GM18508 (cell line): ENCODE measurements at regions not wholly inside any gene's neighbourhood (a gene's known extent, or its start where the extent isn't known, plus 50 kb on each side); places are given as distances from the start of the nearest gene placed in this dataset.
"Not testable (repeated sequence)": the region's sequence is repeated elsewhere in the genome, so short reads cannot be mapped to it uniquely, and the experiment has no call there.

Experiments
- ATAC-seq: cut with Tn5 transposase; IDR thresholded peaks from one replicate; pipeline ENCODE4 v1.9.1; 2021; ENCODE audit warnings: moderate number of reproducible peaks; ENCODE audit not compliant: insufficient read depth, unreplicated experiment

DNA sequence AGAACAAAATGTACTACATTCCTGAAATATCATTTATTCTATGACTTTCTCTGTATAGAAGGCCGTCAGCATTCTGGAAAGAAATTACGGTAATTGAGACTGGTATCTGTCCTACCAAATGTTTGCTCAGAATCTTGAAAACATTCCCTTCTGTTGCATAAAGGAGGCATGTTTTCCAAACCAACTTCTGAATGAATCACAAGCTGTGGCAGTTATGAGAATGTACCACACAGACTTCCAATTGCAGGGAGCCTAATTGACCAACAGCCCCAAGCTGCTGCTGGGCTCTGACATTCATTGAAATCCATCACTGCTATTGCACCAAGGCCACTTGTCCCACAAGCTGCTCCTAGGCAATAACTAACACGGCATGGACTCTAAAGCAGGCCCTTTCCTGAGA is 185.3 kb upstream of the CCDC196 start:
- ATAC-seq: no peak

DNA sequence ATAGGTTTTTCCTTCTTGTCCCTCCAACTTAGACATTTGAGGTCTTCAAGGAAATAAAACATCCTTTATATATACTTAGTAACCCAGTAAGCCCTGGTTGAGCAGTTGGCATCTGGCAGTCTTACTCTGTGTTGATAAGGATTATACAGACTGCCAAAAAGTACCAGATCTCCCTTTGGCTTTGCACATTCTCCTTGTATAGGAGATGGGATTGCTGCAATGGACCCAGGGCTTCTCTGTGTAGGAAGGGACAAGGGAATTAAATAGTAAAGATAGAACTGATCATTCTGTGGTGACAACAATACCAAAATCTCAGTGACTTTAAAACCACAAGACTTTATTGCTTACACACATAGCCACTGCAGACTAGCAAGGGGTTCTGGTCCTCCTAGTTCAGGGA is 180.1 kb upstream of the CCDC196 start:
- no peak for ATAC-seq

DNA sequence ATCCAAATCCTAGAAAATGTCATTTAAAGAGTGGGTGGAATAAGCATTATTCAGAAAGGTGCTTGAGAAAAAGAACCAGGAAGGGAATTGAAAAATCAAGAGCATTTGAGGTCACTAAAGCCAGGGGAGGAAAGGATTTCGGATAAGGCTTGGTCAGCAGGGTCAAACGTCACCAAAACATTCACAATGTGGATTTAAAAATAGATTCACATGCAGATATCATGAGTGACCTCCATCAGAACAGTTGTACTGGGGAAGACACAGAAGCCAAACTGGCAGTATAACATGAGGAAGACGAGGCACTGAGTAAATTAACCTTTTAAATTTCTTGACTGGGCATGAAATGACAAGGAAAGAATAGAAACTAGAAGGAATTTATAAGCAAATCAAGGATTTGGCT is 175.1 kb upstream of the CCDC196 start:
- ATAC-seq: no peak

DNA sequence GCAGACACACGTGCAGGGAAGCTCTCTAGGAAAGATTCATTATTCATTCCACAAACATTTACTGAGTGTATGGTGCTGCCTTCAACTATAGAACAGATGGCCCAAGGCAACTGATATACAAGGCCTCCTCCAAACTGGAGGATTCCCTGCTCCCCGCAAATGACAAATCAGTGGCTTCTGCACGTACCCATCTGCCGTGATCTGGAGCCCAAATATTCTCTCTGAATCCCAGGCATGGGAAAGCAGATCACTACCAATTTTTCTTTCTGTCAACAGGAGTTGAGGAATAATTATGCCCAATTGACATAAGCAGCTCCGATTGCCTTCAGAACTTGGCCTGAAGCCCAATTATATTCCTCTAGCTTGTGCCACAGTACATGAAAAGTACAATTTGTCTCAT is 174.2 kb upstream of the CCDC196 start:
- no peak for ATAC-seq

DNA sequence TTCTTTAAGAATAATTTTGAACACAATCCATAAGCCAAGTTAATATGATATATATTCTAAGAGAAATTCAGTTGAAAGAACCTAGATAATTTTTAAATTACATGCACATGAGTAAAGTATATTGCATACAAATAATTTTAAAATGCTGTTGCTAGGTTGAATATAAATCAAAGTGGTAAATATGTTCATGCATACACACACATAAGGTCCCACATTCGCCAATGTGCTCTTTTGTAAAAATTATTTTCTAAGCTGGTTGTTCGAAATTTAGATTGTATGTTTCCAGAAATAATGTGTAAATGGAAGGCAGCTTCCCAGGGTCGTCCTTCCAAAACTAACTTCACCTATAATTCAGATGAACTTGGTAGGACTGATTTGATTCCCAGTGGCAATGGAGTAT is 173.7 kb upstream of the CCDC196 start:
- no peak for ATAC-seq

DNA sequence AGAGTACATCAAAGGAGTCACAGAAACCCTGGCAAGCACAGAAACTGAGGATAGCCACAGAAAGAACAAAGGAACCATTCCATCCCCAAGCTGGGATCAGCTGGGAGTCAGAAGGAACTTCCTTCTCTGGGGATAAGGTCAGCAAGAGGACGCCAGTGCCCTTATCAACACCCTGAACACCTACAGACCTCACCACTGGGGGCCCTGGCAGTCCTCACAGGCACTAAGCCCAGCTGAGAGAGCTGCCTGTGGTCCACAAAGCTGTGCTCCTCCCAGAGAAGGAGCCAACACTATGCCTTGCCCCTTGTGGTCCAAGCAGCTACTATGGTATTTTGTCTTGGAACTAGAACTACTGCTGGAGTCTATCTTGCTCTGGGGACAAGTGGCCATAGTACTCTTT is 171.1 kb upstream of the CCDC196 start:
- ATAC-seq: no peak

DNA sequence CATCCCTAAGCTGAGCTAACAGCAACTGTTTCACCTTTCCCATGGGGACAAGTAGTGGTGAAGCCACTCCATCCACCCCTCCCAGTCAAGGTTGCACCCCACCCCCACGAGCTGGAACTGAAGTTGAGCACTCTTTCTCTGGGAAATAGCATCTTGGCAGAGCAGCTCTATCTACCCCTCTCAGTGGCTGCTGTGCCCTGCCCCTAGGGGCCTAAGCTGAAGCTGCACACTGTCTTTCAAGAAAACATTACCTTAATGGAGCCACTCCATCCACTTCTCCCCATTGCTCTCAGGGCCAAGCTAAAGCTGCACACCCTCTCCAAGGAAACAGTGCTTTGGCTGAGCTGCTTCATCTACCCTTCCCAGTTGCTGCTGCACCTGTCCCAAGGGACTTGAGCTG is 170.6 kb upstream of the CCDC196 start:
- no peak for ATAC-seq

DNA sequence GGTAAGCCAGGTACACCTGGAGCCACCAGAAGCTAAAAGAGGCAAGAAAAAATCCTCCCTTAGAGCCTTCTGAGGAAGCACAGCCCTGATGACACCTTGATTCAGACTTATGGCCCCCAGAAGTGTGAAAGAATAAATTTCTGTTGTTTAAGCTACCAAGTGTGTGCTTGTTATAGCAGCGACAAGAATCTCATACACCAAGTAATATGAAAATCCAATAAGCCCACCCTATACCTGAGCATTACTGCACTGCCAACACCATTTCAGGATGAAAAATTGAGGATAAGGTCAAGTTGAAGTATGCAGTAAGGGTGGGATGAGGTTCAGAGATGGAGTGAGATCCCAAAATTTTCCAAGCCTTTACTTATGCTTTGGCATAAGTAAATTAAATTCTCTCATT is 163.6 kb upstream of the CCDC196 start:
- no peak for ATAC-seq

DNA sequence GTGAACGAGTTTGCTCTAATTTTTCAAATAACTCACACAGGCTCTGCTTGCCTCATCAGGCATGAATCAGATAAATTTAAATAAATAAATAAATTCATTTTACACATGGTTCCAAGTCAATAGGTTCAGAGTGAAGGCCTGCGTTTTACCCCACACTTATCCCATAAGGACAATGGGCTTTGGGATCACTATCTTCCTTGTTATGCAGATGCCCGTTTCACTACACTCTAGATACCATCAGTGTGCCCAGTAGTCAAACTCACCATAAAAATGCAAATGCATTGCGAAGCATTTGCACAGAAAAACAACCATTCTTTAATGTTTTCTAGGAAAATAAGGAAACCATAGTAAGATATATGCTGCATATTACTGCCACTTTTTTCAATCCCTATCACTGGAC is 155.9 kb upstream of the CCDC196 start:
- no peak for ATAC-seq

DNA sequence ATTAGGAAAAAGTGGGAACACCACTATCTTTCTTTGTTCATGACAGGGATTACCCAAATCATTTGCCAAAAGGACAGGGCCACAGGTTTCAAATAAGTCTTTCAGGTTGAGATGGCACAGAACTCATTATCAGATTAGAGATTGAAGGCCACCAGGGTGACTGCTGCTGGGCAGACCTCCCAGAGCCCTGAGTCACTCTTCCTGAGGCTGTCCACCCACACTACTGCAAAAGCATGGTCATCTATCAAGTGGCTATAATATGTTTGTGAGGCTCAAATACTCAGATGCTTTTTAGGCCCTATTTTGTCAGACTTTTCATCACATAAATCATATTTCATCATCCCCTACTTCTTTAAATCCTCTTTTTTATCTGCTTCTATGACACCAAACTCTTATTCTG is 155.3 kb upstream of the CCDC196 start:
- no peak for ATAC-seq

DNA sequence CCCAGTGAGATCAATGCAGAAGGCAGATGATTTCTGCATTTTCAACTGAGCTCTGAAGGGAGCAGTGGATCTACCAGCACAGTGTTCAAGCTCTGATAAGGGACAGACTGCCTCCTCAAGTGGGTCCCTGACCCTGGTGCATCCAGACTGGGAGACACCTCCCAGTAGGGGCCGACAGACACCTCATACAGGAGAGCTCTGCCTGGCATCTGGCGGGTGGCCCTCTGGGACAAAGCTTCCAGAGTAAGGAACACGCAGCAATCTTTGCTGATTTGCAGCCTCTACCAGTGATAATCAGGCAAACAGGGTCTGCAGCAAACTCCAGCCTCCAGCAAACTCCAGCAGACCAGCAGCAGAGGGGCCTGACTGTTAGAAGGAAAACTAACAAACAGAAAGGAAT is 152.9 kb upstream of the CCDC196 start:
- not testable (repeated sequence) for ATAC-seq

DNA sequence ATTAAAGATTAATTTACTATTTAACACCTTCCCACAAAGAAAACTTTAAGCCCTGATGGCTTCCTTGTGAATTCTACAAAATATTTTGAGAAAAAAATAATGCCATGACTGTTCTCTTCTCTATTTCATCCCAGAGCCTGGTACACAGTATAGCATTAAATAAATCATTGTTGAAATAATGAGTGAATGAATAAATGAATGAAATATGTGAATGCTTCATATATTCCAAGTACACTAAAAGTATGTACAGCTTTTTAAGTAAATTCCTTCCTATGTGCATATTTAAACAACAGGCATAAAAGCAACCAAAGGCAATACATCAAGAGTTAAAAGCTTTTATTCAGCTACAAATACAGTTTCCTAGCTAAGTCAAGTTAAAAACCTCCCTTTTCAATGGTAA is 144.9 kb upstream of the CCDC196 start:
- no peak for ATAC-seq

DNA sequence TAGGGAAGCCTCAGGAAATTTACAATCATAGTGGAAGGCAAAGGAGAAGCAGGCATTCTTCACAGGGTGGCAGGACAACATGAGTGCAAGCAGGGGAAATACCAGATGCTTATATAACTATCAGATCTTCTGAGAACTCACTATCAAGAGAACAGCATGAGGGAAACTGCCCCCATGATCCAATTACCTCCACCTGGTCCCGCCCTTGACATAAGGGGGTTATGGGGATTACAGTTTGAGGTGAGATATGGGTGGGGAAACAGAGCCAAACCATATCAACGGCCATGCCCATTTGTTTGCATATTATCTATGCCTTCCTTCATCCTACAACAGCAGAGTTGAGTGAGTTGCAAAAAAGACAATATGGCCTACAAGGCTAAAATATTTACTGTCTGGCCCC is 140.2 kb upstream of the CCDC196 start:
- ATAC-seq: no peak

DNA sequence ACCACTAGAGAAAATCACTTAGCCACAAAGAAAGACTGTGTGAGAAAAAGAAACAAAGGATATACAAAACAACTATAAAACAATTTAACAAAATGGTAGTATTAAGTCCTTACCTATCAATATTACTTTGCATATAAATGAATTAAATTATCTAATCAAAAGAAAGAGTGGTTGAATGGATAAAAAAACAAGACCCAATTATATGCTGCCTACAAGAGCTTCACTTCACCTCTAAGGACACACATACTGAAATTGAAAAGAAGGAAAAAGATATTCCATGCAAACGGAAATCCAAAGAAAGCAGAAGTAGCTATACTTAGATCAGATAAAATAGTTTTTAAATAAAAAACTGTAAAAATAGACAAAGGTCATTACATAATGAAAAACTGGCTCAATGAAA is 134.9 kb upstream of the CCDC196 start:
- no peak for ATAC-seq

DNA sequence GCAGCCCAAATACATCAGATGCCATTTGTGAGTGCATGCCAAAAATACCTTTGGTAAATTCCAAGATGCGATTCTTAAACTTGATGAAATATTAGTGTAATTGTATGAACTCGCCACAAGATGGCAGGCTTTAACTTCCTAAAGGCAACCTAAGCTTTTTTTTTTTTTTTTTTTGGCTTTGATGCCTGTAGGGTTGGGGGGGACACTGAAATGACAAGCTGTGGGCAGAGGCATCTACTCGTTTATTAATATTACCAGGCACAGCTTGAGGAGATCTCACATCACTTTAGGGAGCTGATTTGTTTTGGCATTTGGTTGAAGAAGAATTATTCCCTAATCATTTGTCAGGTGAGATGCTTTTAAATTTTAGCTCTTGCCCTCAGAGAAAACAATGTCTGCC is 126.7 kb upstream of the CCDC196 start:
- ATAC-seq: no peak

DNA sequence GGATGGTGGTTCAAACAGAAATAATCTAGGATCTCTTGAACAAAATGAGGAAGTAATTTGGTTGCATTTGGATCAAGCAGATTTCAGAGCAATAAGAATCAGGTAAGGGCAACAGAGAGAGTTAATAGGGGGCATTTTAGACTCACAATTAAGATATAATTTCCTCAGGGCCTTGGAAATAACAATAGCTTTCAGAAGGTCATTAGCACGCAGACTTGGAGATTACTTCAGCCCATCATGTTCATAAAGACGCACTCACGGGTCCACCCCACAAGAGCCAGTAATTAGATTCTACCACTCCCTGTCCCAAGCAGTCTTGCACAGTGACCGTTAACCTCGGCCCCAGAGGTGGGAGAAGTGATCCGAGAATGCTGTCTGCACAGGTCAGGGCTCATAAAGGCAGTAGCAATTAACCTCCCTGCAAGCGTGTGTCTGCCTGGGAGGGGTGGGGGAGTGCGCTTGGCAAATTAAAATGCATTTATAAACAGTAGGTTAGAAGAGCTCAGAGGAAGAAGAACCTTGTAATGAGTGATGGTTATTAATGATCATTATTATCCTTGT is 125.7 kb upstream of the CCDC196 start:
- ATAC-seq: no peak

DNA sequence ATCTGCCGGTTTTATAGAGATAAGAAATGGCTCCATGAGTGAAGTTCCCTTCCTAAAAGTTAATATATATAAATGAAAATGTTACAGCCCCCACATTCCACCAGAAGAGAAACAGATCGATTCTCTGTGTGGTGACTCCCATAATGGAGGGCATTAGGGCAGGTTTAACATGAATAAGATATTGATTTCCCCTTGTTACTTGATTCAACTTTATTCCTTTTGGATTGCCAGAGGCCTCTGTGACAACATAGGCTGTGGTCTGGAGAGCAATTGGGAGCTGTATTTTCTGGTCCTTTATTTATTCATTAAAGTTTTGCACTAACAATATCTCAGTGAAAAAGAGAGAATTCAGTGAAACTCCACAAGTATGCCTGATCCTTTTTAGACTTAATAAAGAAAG is 125.2 kb upstream of the CCDC196 start:
- no peak for ATAC-seq

DNA sequence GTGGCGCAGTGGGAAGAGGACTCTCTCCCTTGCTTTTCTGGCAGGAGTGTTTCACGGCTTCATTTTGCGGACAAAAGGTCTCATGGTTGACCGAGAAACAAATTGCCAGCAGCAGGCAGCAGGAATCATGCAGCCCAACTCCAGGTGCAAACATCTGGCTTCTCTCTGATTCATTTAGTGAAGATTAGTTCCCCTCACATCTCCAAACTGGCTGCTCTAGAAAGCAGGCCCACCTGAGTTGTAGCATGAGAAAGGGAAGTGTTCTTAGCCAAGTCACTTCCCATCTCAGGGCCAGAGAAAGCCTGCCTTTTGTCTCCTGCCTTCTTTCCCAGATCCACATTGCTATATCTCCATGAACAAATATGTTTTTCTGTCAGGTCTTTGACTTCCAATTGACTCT is 120.8 kb upstream of the CCDC196 start:
- ATAC-seq: no peak

DNA sequence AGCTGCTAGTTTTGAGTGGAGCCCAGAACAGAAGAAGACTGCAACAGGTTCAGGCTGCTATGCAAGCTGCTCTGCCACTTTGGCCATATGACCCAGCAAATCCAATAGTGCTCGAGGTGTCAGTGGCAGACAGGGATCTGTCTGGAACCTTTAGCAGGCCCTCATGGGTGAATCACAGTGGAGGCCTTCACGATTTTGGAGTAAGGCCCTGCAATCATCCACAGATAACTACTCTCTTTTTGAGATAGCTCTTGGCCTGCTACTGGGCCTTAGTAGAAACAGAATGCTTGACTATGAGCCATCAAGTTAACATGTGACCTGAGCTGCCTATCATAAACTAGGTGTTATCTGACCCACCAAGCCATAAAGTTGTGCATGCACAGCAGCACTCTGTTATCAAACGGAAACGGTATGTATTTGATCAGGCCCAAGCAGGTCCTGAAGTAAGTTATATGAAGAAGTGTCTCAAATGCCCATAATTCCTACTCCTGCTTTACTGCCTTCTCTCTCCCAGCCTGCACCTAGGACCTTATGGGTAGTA is 116.9 kb upstream of the CCDC196 start:
- no peak for ATAC-seq

DNA sequence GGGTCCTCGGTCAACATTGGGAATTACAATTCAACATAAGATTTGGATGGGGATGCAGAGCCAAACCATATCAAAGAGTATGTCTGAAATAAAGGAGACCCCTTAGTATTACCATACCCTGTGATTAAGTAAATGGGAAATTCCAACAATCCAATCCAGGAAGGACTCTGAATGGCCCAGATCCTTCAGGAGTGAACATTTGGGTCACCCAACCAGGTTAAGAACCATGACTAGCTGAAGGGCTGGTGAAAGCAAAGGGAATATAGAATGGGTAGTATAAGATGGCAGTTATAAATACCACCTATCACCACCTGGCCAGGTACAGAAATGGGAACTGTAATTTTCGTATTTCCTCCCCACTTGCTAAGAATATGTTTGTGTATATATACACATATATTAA is 114.4 kb upstream of the CCDC196 start:
- ATAC-seq: no peak

DNA sequence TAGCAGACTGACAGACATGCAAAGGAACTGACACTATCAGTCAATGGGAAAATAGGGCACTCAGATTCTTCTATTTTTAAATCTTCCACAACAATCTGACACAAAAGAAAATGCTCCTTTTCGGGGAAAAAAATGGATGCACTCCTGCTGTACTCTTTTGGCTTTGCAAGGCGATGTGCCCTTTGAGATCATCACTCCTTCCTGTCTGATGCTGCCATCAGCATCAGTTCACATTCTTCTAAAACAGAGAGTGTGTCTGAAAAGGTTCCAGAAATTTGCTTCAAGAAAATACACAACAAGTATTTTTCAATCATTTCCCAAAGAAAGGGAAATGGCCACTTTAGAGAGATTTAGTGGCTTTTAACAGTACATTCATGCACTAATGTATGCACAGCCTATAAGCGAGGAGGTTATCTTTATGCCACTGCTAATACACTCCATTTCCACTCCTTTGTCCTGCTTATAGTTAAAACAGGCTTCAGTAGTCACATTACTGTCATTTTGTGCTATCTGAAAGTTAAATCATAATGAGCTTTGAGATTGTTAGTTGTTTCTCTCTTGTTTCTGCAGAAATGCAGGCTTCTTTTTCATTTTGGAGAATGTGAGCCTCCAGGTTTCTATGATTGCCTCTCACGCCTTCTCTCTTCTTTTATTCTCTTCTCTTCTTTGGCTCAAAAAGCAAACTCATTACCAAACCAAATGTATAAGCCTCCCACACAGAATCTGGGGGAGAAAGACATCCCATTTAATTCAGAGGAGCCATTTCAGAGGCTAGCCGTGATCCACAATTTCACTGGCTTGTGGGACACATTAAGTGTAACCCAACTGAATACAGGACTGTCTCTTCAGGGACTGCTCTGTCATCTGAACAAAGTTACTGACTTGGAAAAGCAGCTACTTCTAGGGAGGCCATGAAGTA is 110.9 kb upstream of the CCDC196 start:
- no peak for ATAC-seq

DNA sequence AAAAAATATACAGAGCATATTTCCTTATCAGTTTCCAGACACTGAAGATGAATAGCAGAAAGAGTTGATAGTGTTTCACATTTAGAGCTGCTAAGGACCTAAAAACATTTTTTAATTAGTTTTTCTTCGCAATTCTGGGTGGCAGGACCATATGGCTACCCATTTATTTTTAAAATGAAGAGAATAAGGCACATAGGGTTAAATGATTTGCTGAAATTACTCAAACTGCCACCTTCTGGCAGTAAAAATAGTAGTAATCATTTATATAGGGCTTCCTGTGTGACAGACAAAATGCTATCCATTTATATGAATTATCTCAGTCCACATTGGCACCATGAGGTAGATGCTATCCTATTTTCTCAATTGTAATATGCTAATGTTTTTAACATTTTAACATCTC is 108.6 kb upstream of the CCDC196 start:
- no peak for ATAC-seq
